ENCODE measurements at regions not wholly inside any gene's neighbourhood (a gene's known extent, or its start where the extent isn't known, plus 50 kb on each side); places are given as distances from the start of the nearest gene placed in this dataset.
A peak's percentile ranks its signal among the peaks of the same experiment; 100 is the strongest.

DNA sequence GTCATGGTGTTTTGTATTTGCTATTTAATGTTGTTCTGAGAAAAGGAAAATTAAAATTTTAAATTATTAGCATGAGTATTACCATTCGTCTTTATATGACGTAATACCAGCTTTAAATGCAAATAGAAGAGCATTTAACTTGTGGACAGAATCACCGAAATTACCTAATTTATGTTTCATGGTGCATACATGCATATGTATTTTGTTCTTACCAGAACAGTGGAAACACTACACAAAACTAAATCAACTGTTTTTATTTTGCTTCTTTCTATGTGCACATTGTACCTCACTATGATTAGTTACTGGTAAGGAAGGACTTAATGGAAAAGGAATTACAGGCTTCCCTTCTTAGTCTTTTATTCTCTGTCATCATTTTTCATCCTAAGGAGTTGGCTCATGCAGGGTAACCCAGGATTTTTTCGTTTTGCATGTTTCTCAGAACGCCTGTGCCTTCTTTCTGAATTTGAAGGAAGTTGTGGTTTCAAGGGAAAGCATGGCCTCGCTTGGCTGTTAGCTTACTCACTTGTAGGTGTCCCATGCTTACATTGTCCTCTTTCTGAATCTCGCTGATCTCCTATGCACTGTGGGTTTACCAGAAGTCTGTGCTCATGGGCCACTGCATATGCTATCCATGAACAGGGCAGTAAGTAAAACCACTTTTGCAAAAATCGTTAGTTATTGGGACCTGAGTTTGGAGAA lies 300.0 kb upstream of the PUDP start:
- DNase-seq = no peak
- no peak overlapping the region for H3K4me3 Mint-ChIP-seq (ENCODE audit: low read depth, unreplicated experiment)
- CTCF ChIA-PET = no interaction called here
- TF ChIP-seq, protein P1, sequence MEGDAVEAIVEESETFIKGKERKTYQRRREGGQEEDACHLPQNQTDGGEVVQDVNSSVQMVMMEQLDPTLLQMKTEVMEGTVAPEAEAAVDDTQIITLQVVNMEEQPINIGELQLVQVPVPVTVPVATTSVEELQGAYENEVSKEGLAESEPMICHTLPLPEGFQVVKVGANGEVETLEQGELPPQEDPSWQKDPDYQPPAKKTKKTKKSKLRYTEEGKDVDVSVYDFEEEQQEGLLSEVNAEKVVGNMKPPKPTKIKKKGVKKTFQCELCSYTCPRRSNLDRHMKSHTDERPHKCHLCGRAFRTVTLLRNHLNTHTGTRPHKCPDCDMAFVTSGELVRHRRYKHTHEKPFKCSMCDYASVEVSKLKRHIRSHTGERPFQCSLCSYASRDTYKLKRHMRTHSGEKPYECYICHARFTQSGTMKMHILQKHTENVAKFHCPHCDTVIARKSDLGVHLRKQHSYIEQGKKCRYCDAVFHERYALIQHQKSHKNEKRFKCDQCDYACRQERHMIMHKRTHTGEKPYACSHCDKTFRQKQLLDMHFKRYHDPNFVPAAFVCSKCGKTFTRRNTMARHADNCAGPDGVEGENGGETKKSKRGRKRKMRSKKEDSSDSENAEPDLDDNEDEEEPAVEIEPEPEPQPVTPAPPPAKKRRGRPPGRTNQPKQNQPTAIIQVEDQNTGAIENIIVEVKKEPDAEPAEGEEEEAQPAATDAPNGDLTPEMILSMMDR (IDR thresholded peaks at IDR 0.05; ENCODE audit: unreplicated experiment) = no peak
- no TSS peak for BruUV-seq (replicated peaks)
- H3K27me3 Mint-ChIP-seq (ENCODE audit: unreplicated experiment) = no peaks in the 10 kb centered on the region
- H3K27ac Mint-ChIP-seq (ENCODE audit: unreplicated experiment) = no peak overlapping the region
- peaks cover 2% of the 10 kb centered on the region for H3K9me3 Mint-ChIP-seq (ENCODE audit: low read depth, unreplicated experiment)
- H3K36me3 Mint-ChIP-seq (ENCODE audit: insufficient read depth, unreplicated experiment) = no peaks in the 10 kb centered on the region
- intact Hi-C loops (cut with micrococcal nuclease; ENCODE audit: unreplicated experiment) = no loop called here
- no peaks in the 10 kb centered on the region for H3K4me1 Mint-ChIP-seq (ENCODE audit: low read depth, unreplicated experiment)

DNA sequence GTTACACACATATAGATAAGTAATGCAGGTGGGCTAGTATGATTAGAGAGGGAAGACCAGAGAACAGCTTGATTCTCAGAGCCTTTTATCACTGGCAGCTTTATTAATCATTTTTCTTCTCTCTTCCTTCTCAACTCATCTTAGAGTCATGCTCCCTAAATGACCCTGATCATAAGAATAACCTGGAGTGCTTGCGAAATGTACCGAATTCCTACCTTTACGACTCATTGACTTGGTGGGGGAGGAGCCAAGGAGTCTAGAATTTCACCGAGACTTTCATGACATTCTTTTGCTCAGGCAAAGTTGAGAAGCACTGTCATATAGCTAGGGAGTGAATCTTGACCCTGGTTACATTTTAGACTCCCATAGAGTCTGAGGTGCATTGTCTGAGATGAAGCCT lies 298.9 kb upstream of the PUDP start:
- peak; percentile 16 for DNase-seq
- Mint-ChIP-seq H3K9me3 (ENCODE audit: low read depth, unreplicated experiment) (peaks cover 2% of the 10 kb centered on the region), H3K27ac (ENCODE audit: unreplicated experiment) (no peak overlapping the region), H3K4me1 (ENCODE audit: low read depth, unreplicated experiment) (no peaks in the 10 kb centered on the region), H3K4me3 (ENCODE audit: low read depth, unreplicated experiment) (no peak overlapping the region), H3K36me3 (ENCODE audit: insufficient read depth, unreplicated experiment) (no peaks in the 10 kb centered on the region), H3K27me3 (ENCODE audit: unreplicated experiment) (no peaks in the 10 kb centered on the region)
- intact Hi-C loops (cut with micrococcal nuclease; ENCODE audit: unreplicated experiment) = no loop called here
- BruUV-seq (replicated peaks) = no TSS peak
- CTCF ChIA-PET = no interaction called here
- TF ChIP-seq, protein P1 (IDR thresholded peaks at IDR 0.05; ENCODE audit: unreplicated experiment) = no peak

DNA sequence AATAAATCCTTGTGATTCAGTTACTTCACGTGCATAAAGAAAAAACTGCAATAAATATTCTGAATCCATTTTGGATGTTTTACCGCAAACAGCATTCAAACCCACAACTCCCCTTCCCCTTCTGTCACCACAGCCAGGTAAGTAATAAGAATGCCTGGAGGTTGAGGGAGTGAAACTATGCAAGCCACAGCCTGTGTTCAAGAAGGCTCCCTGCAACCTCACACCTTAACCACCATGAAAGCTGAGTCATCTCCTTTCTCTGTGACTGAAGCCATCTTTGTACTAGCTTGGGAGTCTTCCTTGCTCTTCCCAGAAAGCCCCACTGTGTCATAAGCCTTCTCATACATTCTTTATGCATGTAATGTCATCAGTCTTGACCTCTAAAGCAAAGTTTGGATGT lies 297.0 kb upstream of the PUDP start:
- Mint-ChIP-seq H3K27me3 (ENCODE audit: unreplicated experiment) (no peaks in the 10 kb centered on the region), H3K27ac (ENCODE audit: unreplicated experiment) (no peak overlapping the region), H3K36me3 (ENCODE audit: insufficient read depth, unreplicated experiment) (no peaks in the 10 kb centered on the region), H3K9me3 (ENCODE audit: low read depth, unreplicated experiment) (peaks cover under 1% of the 10 kb centered on the region), H3K4me3 (ENCODE audit: low read depth, unreplicated experiment) (no peak overlapping the region), H3K4me1 (ENCODE audit: low read depth, unreplicated experiment) (no peaks in the 10 kb centered on the region)
- intact Hi-C loops (cut with micrococcal nuclease; ENCODE audit: unreplicated experiment) = no loop called here
- CTCF ChIA-PET = no interaction called here
- no peak for DNase-seq
- TF ChIP-seq, protein P1 (IDR thresholded peaks at IDR 0.05; ENCODE audit: unreplicated experiment) = no peak
- BruUV-seq (replicated peaks) = no TSS peak

DNA sequence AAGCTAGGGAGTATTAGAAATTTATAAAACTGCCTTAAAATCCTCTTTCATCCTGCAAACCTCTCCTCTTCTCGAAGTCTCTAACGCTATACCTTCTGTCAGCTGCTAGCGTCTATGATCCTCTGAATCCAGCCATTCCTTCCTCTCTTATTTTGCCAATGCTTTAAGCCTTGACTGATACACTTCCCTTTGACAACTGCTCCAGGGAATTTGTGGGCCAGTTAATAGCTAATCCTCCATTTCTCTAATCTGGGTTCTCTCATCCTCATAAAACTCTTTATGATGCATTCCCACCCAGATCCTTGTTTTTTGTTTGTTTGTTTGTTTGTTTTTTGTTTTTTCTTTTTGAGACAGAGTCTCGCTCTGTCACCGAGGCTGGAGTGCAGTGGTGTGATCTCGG lies 293.6 kb upstream of the PUDP start:
- Mint-ChIP-seq H3K36me3 (ENCODE audit: insufficient read depth, unreplicated experiment) (no peaks in the 10 kb centered on the region), H3K4me1 (ENCODE audit: low read depth, unreplicated experiment) (no peaks in the 10 kb centered on the region), H3K9me3 (ENCODE audit: low read depth, unreplicated experiment) (no peaks in the 10 kb centered on the region), H3K4me3 (ENCODE audit: low read depth, unreplicated experiment) (no peak overlapping the region), H3K27me3 (ENCODE audit: unreplicated experiment) (no peaks in the 10 kb centered on the region), H3K27ac (ENCODE audit: unreplicated experiment) (no peak overlapping the region)
- CTCF ChIA-PET = no interaction called here
- DNase-seq = no peak
- BruUV-seq (replicated peaks) = no TSS peak
- TF ChIP-seq, protein P1 (IDR thresholded peaks at IDR 0.05; ENCODE audit: unreplicated experiment) = no peak
- intact Hi-C loops (cut with micrococcal nuclease; ENCODE audit: unreplicated experiment) = no loop called here
